ENCODE measurements at regions not wholly inside any gene's neighbourhood (a gene's known extent, or its start where the extent isn't known, plus 50 kb on each side); places are given as distances from the start of the nearest gene placed in this dataset.

DNA sequence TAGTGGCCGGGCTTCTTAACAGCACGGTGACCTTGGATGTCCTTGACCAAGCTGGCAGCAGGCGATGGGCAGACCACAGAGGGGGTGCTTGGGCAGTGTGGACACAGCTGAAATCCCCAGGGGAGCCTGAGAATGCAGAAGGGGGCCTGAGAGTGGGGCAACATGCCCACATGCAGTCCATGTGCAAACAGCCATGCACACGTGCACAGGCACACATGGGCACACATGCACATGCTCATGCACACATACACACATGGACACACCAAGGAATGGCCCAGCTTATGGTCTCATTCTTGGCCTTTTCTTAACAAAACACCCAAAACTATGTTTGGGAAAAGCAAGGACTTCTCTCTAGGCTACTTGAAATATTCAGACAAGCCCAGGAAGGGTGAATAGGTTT lies 483.9 kb upstream of the MKI67 start:
- TF ChIP-seq POLR2AphosphoS5 (IDR thresholded peaks at IDR 0.05; ENCODE audit: low read depth, low read length) (no peak), EP300 (IDR thresholded peaks at IDR 0.05; ENCODE audit: borderline replicate concordance in 1 of 2, low read depth in 1 of 2, low read length in 1 of 2) (no peak), FOXM1 (IDR thresholded peaks at IDR 0.05; ENCODE audit: low read depth) (no peak), RAD21 (IDR thresholded peaks at IDR 0.05; ENCODE audit: low read length) (no peak), USF2 (IDR thresholded peaks at IDR 0.05; ENCODE audit: borderline replicate concordance, low read depth, low read length) (no peak), GATA2 (CRISPR knock-in tag; IDR thresholded peaks at IDR 0.05) (no peak), NFIC (IDR thresholded peaks at IDR 0.05; ENCODE audit: borderline replicate concordance) (no peak)
- TF ChIP-seq, protein P1, sequence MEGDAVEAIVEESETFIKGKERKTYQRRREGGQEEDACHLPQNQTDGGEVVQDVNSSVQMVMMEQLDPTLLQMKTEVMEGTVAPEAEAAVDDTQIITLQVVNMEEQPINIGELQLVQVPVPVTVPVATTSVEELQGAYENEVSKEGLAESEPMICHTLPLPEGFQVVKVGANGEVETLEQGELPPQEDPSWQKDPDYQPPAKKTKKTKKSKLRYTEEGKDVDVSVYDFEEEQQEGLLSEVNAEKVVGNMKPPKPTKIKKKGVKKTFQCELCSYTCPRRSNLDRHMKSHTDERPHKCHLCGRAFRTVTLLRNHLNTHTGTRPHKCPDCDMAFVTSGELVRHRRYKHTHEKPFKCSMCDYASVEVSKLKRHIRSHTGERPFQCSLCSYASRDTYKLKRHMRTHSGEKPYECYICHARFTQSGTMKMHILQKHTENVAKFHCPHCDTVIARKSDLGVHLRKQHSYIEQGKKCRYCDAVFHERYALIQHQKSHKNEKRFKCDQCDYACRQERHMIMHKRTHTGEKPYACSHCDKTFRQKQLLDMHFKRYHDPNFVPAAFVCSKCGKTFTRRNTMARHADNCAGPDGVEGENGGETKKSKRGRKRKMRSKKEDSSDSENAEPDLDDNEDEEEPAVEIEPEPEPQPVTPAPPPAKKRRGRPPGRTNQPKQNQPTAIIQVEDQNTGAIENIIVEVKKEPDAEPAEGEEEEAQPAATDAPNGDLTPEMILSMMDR (IDR thresholded peaks at IDR 0.05): no peak
